HG03066 (cell line): ENCODE measurements at regions not wholly inside any gene's neighbourhood (a gene's known extent, or its start where the extent isn't known, plus 50 kb on each side); places are given as distances from the start of the nearest gene placed in this dataset.
"Not testable (repeated sequence)": the region's sequence is repeated elsewhere in the genome, so short reads cannot be mapped to it uniquely, and the experiment has no call there.

ENCODE experiments used
- ATAC-seq: cut with Tn5 transposase; IDR thresholded peaks from one replicate; pipeline ENCODE4 v1.9.1; 2021; ENCODE audit warnings: low read depth; ENCODE audit not compliant: unreplicated experiment

GRCh38 chr2:37802211-37802752 is 122.8 kb upstream of the RMDN2 start:
- ATAC-seq, result no peak

GRCh38 chr2:37802899-37803379 is 122.1 kb upstream of the RMDN2 start:
- ATAC-seq, result no peak

- ATAC-seq, result not testable (repeated sequence)
Observed at GRCh38 chr2:37806004-37806403, 119.1 kb upstream of the RMDN2 start.

GRCh38 chr2:37809525-37809924 is 115.6 kb upstream of the RMDN2 start:
- ATAC-seq, result no peak

GRCh38 chr2:37809931-37810570 is 115.0 kb upstream of the RMDN2 start:
- no peak for ATAC-seq

GRCh38 chr2:37812414-37812813 is 112.7 kb upstream of the RMDN2 start:
- ATAC-seq, result no peak

- ATAC-seq, result no peak
Observed at GRCh38 chr2:37812941-37813730, 112.0 kb upstream of the RMDN2 start.

GRCh38 chr2:37816036-37816435 is 109.1 kb upstream of the RMDN2 start:
- no peak for ATAC-seq

GRCh38 chr2:37816686-37817085 is 108.4 kb upstream of the RMDN2 start:
- no peak for ATAC-seq

GRCh38 chr2:37819186-37819585 is 105.9 kb upstream of the RMDN2 start:
- ATAC-seq, result no peak

GRCh38 chr2:37820471-37820986 is 104.6 kb upstream of the RMDN2 start:
- ATAC-seq, result no peak

- no peak for ATAC-seq
Observed at GRCh38 chr2:37825586-37825985, 99.5 kb upstream of the RMDN2 start.

- ATAC-seq, result no peak
Observed at GRCh38 chr2:37826611-37827010, 98.5 kb upstream of the RMDN2 start.

GRCh38 chr2:37827455-37827854 is 97.6 kb upstream of the RMDN2 start:
- ATAC-seq, result no peak

- ATAC-seq, result no peak
Observed at GRCh38 chr2:37827911-37828511, 97.1 kb upstream of the RMDN2 start.

GRCh38 chr2:37829202-37829601 is 95.9 kb upstream of the RMDN2 start:
- ATAC-seq, result no peak

GRCh38 chr2:37829616-37830395 is 95.3 kb upstream of the RMDN2 start:
- no peak for ATAC-seq

GRCh38 chr2:37830636-37831035 is 94.5 kb upstream of the RMDN2 start:
- no peak for ATAC-seq

GRCh38 chr2:37831081-37831780 is 93.9 kb upstream of the RMDN2 start:
- no peak for ATAC-seq
